ENCODE measurements at regions not wholly inside any gene's neighbourhood (a gene's known extent, or its start where the extent isn't known, plus 50 kb on each side); places are given as distances from the start of the nearest gene placed in this dataset.
A peak's percentile ranks its signal among the peaks of the same experiment; 100 is the strongest.

DNA sequence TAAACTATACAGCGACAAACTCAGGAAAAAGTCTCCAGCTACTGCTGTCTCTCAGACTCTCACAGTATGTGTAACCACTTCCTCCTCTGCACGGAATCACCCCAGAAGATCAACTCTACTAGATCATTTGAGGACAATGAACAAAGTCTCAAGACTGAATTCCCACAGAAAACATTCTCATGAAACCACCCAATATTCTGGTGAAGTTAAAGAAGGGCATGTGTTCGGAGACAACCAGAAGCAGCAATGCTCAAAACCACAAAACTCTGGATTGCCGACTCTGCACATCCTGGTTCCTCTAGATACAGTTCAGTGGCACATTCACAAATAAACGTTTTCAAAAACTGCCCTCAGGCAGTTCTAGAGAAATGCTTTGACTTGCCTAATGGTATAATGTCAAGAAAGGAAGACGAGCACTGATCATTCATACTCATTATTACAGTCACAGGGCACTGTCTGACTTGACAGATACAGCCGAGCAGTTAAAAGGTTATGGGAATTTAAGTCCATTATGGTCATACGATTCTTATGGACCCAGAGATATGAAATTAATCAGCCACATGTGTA is 91.9 kb upstream of the STK17B start:
- TF ChIP-seq CTCF (IDR thresholded peaks at IDR 0.05; ENCODE audit: low read depth, low read length), result no peak
- in situ Hi-C loops (cut with HindIII; ENCODE audit: low sequenced_read_pairs), result no loop called here
- H3K4me3 ChIP-seq (ENCODE audit: low read depth, low read length), result no peak overlapping the region
- DNase-seq (ENCODE audit: low read depth, low spot score), result peak; percentile 81

GRCh38 chr2:196266351-196266750 is 95.0 kb upstream of the STK17B start:
- DNase-seq (ENCODE audit: low read depth, low spot score), result no peak
- no peak overlapping the region for H3K4me3 ChIP-seq (ENCODE audit: low read depth, low read length)
- TF ChIP-seq CTCF (IDR thresholded peaks at IDR 0.05; ENCODE audit: low read depth, low read length), result no peak
- in situ Hi-C loops (cut with HindIII; ENCODE audit: low sequenced_read_pairs), result no loop called here

DNA sequence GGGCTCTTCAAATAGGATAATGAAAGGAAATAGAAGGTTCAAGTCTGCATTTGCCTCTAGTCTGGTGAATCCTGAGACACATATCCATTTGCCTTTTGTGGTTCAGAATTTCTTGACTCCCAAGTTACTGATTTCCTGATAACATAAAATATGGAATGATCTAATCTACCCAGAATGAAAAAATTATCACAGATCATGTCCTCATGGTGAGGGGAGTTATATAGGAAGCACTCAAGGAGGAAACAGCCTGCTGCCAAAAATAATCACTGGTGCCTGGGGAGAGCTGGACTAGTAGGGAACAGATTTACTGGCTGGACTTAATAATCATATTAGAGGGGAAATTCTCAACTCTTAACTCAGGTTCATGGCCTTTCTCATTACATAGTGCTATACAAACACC is 95.5 kb upstream of the STK17B start:
- no peak for DNase-seq (ENCODE audit: low read depth, low spot score)
- no peak overlapping the region for H3K4me3 ChIP-seq (ENCODE audit: low read depth, low read length)
- in situ Hi-C loops (cut with HindIII; ENCODE audit: low sequenced_read_pairs), result no loop called here
- TF ChIP-seq CTCF (IDR thresholded peaks at IDR 0.05; ENCODE audit: low read depth, low read length), result no peak

DNA sequence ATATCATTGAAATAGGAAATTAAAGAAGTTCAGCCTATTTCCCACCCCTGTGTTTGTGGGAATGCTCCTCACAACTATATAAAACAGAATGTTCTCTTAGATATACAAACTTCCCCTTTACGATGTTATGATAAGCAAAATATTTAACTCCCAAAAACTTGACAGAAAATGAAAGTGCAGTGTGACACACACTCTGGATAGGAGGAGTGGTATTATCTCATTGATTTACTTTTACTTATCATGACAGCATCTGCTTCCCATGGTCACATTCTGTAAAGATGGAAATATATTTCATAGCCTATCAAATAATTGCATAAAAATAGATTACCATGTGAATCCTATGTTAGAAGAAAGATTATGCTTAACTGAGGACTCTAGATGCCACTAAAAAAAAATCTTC is 96.6 kb upstream of the STK17B start:
- in situ Hi-C loops (cut with HindIII; ENCODE audit: low sequenced_read_pairs), result no loop called here
- no peak overlapping the region for H3K4me3 ChIP-seq (ENCODE audit: low read depth, low read length)
- DNase-seq (ENCODE audit: low read depth, low spot score), result no peak
- TF ChIP-seq CTCF (IDR thresholded peaks at IDR 0.05; ENCODE audit: low read depth, low read length), result no peak

DNA sequence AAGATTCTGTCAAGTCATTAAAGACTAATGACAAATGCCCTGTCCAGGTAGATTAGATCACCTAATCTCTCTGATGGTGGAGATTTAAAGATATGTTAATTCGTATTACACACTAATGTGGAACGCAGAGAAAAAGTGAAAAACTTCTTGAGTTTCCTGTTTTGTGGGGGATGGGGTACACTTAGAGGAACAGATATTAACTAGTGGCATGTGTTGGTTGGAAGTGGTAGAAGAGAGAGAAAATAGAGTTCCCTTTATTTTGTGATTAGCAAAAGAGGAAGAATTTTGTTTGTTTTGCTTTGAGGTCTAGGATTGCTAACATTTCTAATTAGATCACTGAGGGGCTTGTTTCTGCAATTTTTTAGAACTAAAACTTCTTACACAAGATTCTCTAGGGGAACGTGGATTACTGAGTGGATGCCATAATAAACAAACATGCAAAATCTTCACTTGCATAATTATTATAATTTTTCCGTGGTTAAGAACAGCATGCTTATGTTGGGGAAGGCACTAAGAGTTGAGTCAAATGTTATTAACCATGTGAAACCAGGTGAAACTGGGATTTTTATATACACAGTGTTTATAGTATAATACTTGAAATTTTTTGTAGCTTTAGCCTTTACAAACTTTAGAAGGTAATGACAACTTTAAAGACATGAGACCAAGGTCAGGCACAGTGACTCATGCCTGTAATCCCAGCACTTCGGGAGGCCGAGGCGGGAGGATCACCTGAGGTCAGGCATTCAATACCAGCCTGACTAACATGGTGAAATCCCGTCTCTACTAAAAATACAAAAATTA is 97.4 kb upstream of the STK17B start:
- no peak overlapping the region for H3K4me3 ChIP-seq (ENCODE audit: low read depth, low read length)
- in situ Hi-C loops (cut with HindIII; ENCODE audit: low sequenced_read_pairs), result no loop called here
- DNase-seq (ENCODE audit: low read depth, low spot score), result no peak
- TF ChIP-seq CTCF (IDR thresholded peaks at IDR 0.05; ENCODE audit: low read depth, low read length), result no peak

DNA sequence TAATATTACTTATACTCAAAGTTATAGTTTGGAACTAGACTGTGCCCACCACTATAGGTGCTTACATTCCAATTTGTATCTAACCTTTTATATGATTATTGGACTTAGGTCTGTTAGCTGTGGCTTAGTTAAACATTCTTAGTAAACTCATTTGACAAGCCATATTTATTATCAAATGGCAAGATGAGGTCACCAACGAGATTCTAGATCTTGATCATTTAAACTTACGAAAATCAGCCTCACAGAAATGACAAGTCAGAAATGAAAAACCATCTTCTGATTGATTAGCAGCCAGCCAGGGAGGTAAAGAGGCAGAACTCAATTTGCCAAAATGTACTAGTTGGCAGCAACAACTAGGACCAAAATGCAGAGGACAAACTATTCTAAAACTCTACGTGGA is 100.4 kb upstream of the STK17B start:
- no peak overlapping the region for H3K4me3 ChIP-seq (ENCODE audit: low read depth, low read length)
- in situ Hi-C loops (cut with HindIII; ENCODE audit: low sequenced_read_pairs), result no loop called here
- TF ChIP-seq CTCF (IDR thresholded peaks at IDR 0.05; ENCODE audit: low read depth, low read length), result no peak
- DNase-seq (ENCODE audit: low read depth, low spot score), result no peak
